Gastrocnemius medialis (tissue), 4 donors: ENCODE measurements at regions not wholly inside any gene's neighbourhood (a gene's known extent, or its start where the extent isn't known, plus 50 kb on each side); places are given as distances from the start of the nearest gene placed in this dataset.

Experiments used
- ATAC-seq, 2 donors: fragments of 150-250 bp; one replicate each; pipeline ENCODE4 v1.9.1; 2016
- DNase-seq, 2 donors: peaks; one replicate each; pipeline ENCODE4 v3.0.0-alpha.2; 2019
- H3K27ac ChIP-seq, 4 donors: fragments of 200-600 bp; sonication (generic); 1 replicate in 1 of 4; 2 replicates in 3 of 4; pipeline ENCODE4 v1.5.1; 2016 to 2018; ENCODE audit warnings: mild to moderate bottlenecking in 2 of 4, moderate library complexity in 1 of 4
- H3K27me3 ChIP-seq, 3 donors: fragments of 200-600 bp; sonication (generic) in 2 of 3; 1 replicate in 1 of 3; 2 replicates in 2 of 3; pipeline versions ENCODE4 v1.5.1 to v1.6.0; 2016 to 2019; ENCODE audit warnings: mild to moderate bottlenecking in 1 of 3, moderate library complexity in 1 of 3
- H3K36me3 ChIP-seq, 2 donors: fragments of 200-600 bp; sonication (generic) in 1 of 2; one replicate each; pipeline ENCODE4 v1.5.1; 2017 to 2018
- H3K4me1 ChIP-seq, 2 donors: fragments of 200-600 bp; sonication (generic) in 1 of 2; one replicate each; pipeline ENCODE4 v1.5.1; 2016 to 2017; ENCODE audit warnings: mild to moderate bottlenecking in 2 of 2
- H3K4me3 ChIP-seq, 4 donors: fragments of 200-600 bp; sonication (generic) in 3 of 4; 1 replicate in 1 of 4; 2 replicates in 3 of 4; pipeline ENCODE4 v1.5.1; 2016 to 2019; ENCODE audit warnings: mild to moderate bottlenecking in 2 of 4
- H3K9me3 ChIP-seq, 3 donors: fragments of 200-600 bp; sonication (generic) in 2 of 3; 1 replicate in 1 of 3; 2 replicates in 2 of 3; pipeline ENCODE4 v1.5.1; 2016 to 2019
- CTCF ChIP-seq, 5 experiments: fragments of 450-650 bp in 3 of 5; fragments of 200-600 bp in 2 of 5; sonication (generic) in 2 of 5; IDR thresholded peaks in 4 of 5; conservative IDR thresholded peaks in 1 of 5; 1 replicate in 4 of 5; 2 replicates in 1 of 5; pipeline ENCODE4 v1.5.1; 2016 to 2019; ENCODE audit warnings: antibody characterized with exemption in 5 of 5, mild to moderate bottlenecking in 3 of 5, moderate library complexity in 3 of 5
- POLR2A ChIP-seq, 2 donors: fragments of 450-650 bp; IDR thresholded peaks; one replicate each; pipeline ENCODE4 v1.6.1; 2017; ENCODE audit warnings: antibody characterized with exemption in 2 of 2, mild to moderate bottlenecking in 2 of 2, moderate library complexity in 2 of 2
- in situ Hi-C, 4 donors: fragments of 200-750 bp; cut with MboI; loops; one replicate each; pipeline versions ENCODE4 v1.15.0 to v1.8.0; 2017; ENCODE audit warnings: low sequenced_read_pairs in 4 of 4
- intact Hi-C: fragments of 100-400 bp; cut with DNase I; formaldehyde crosslinking; loops from one replicate; pipeline ENCODE4 v1.15.1; 2023; ENCODE audit warnings: low total_unique reads

GRCh38 chr14:87879389-87879788, 113.6 kb downstream of the GALC start:
- Histone ChIP-seq H3K27me3 (no peaks in the 10 kb centered on the region), H3K4me3 (no peak overlapping the region), H3K36me3 (no peaks in the 10 kb centered on the region), H3K9me3 (no peaks in the 10 kb centered on the region), H3K27ac (no peak overlapping the region), H3K4me1 (no peaks in the 10 kb centered on the region)
- intact Hi-C loops, result no loop called here
- in situ Hi-C loops, result no loop called here
- DNase-seq (no peak), ATAC-seq (no peak)
- TF ChIP-seq CTCF (IDR thresholded peaks at IDR 0.05 in 4 of 5, conservative IDR thresholded peaks at IDR 0.05 in 1 of 5) (no peak), POLR2A (IDR thresholded peaks at IDR 0.05) (no peak)

DNA sequence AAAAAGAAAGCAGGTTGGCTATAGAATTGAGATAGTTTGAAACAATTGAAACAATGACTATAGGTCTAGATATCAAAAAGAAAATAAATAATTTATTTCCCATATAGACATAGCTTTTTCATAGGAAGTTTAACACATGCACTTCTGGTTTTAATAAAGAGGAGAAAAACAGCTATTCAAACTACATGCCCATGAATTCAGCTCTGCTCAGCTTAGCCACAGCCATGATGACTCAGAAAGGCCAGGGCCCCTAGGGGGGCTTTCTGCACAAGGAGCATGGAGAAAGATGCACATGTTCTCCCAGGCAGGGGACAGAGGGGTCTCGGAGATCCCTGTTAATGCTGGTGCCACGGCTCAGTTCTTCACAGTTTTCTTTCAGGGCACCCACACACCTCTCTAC, 114.0 kb downstream of the GALC start:
- DNase-seq (no peak), ATAC-seq (no peak)
- intact Hi-C loops, result no loop called here
- Histone ChIP-seq H3K27me3 (no peaks in the 10 kb centered on the region), H3K36me3 (no peaks in the 10 kb centered on the region), H3K27ac (no peak overlapping the region), H3K9me3 (no peaks in the 10 kb centered on the region), H3K4me1 (no peaks in the 10 kb centered on the region), H3K4me3 (no peak overlapping the region)
- in situ Hi-C loops, result no loop called here
- TF ChIP-seq CTCF (IDR thresholded peaks at IDR 0.05 in 4 of 5, conservative IDR thresholded peaks at IDR 0.05 in 1 of 5) (no peak), POLR2A (IDR thresholded peaks at IDR 0.05) (no peak)

DNA sequence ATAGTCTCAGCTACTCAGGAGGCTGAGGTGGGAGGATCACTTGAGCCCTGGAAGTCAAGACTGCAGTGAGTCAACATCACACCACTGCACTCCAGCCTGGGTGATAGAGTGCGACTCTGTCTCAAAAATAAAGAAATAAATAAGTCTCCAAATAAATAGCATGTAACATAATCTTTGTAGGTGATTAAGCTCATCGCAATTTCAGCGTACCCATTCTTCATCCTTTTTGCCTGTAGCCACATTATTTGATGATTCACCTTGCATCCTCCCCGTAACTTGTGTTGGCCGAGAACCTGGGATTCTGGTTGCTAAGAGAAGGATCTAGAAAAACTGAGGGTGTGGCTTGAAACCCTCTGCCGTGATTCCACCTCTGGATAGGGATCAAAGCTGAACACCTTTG, 115.1 kb downstream of the GALC start:
- Histone ChIP-seq H3K27me3 (no peaks in the 10 kb centered on the region), H3K27ac (no peak overlapping the region), H3K36me3 (no peaks in the 10 kb centered on the region), H3K9me3 (no peaks in the 10 kb centered on the region), H3K4me3 (no peak overlapping the region), H3K4me1 (no peaks in the 10 kb centered on the region)
- DNase-seq (no peak), ATAC-seq (no peak)
- intact Hi-C loops (no loop called here), in situ Hi-C loops (no loop called here)
- TF ChIP-seq CTCF (IDR thresholded peaks at IDR 0.05 in 4 of 5, conservative IDR thresholded peaks at IDR 0.05 in 1 of 5) (no peak), POLR2A (IDR thresholded peaks at IDR 0.05) (no peak)

GRCh38 chr14:87874676-87875075, 118.3 kb downstream of the GALC start:
- TF ChIP-seq CTCF (IDR thresholded peaks at IDR 0.05 in 4 of 5, conservative IDR thresholded peaks at IDR 0.05 in 1 of 5), result no peak
- no peak for TF ChIP-seq POLR2A (IDR thresholded peaks at IDR 0.05)

GRCh38 chr14:87873741-87874140, 119.2 kb downstream of the GALC start:
- in situ Hi-C loops, result no loop called here
- no peak for DNase-seq
- TF ChIP-seq POLR2A (IDR thresholded peaks at IDR 0.05) (no peak), CTCF (IDR thresholded peaks at IDR 0.05 in 4 of 5, conservative IDR thresholded peaks at IDR 0.05 in 1 of 5) (no peak)
- no peaks in the 10 kb centered on the region for H3K9me3 ChIP-seq
- H3K27ac ChIP-seq, result no peak overlapping the region
- H3K27me3 ChIP-seq, result no peaks in the 10 kb centered on the region
- no peak overlapping the region for H3K4me3 ChIP-seq
- ATAC-seq, result no peak
- intact Hi-C loops, result no loop called here
- no peaks in the 10 kb centered on the region for H3K36me3 ChIP-seq
- H3K4me1 ChIP-seq, result no peaks in the 10 kb centered on the region

More at GRCh38 chr14:87874676-87875075, 118.3 kb downstream of the GALC start:
- H3K9me3 ChIP-seq, result no peaks in the 10 kb centered on the region
- ATAC-seq (no peak), DNase-seq (no peak)
- in situ Hi-C loops, result no loop called here
- H3K36me3 ChIP-seq, result no peaks in the 10 kb centered on the region
- no peak overlapping the region for H3K27ac ChIP-seq
- no peaks in the 10 kb centered on the region for H3K4me1 ChIP-seq
- H3K27me3 ChIP-seq, result no peaks in the 10 kb centered on the region
- intact Hi-C loops, result no loop called here
- H3K4me3 ChIP-seq, result no peak overlapping the region
